ENCODE measurements at regions not wholly inside any gene's neighbourhood (a gene's known extent, or its start where the extent isn't known, plus 50 kb on each side); places are given as distances from the start of the nearest gene placed in this dataset.

GRCh38 chr5:149435660-149436059 lies 56.6 kb upstream of the IL17B start:
- no peak for DNase-seq (ENCODE audit: low read depth in 2 of 2)
- no peak for TF ChIP-seq CTCF (IDR thresholded peaks at IDR 0.05; ENCODE audit: low read depth, low read length)
- no peak overlapping the region for H3K4me3 ChIP-seq (replicated peaks in 1 of 2; ENCODE audit: low read depth in 2 of 2, low read length in 2 of 2)

GRCh38 chr5:149435015-149435376 lies 55.9 kb upstream of the IL17B start:
- no peak overlapping the region for H3K4me3 ChIP-seq (replicated peaks in 1 of 2; ENCODE audit: low read depth in 2 of 2, low read length in 2 of 2)
- no peak for DNase-seq (ENCODE audit: low read depth in 2 of 2)
- TF ChIP-seq CTCF (IDR thresholded peaks at IDR 0.05; ENCODE audit: low read depth, low read length) = no peak

GRCh38 chr5:149434162-149435014 lies 55.3 kb upstream of the IL17B start:
- peak; percentile 92 for TF ChIP-seq CTCF (IDR thresholded peaks at IDR 0.05; ENCODE audit: low read depth, low read length)
- DNase-seq (ENCODE audit: low read depth in 2 of 2) = peak; percentile 81 to 84
- H3K4me3 ChIP-seq (replicated peaks in 1 of 2; ENCODE audit: low read depth in 2 of 2, low read length in 2 of 2) = no peak overlapping the region

GRCh38 chr5:149433524-149434131 lies 54.5 kb upstream of the IL17B start:
- H3K4me3 ChIP-seq (replicated peaks in 1 of 2; ENCODE audit: low read depth in 2 of 2, low read length in 2 of 2) = no peak overlapping the region
- no peak for TF ChIP-seq CTCF (IDR thresholded peaks at IDR 0.05; ENCODE audit: low read depth, low read length)
- DNase-seq (ENCODE audit: low read depth in 2 of 2) = peak in 1 of 2 donors; percentile 68

GRCh38 chr5:149432911-149433401 lies 53.9 kb upstream of the IL17B start:
- TF ChIP-seq CTCF (IDR thresholded peaks at IDR 0.05; ENCODE audit: low read depth, low read length) = no peak
- peak in 1 of 2 donors; percentile 45 for DNase-seq (ENCODE audit: low read depth in 2 of 2)

GRCh38 chr5:149432376-149432775 lies 53.3 kb upstream of the IL17B start:
- no peak overlapping the region for H3K4me3 ChIP-seq (replicated peaks in 1 of 2; ENCODE audit: low read depth in 2 of 2, low read length in 2 of 2)
- TF ChIP-seq CTCF (IDR thresholded peaks at IDR 0.05; ENCODE audit: low read depth, low read length) = no peak
- no peak for DNase-seq (ENCODE audit: low read depth in 2 of 2)

More at GRCh38 chr5:149432911-149433401, 53.9 kb upstream of the IL17B start:
- H3K4me3 ChIP-seq (replicated peaks in 1 of 2; ENCODE audit: low read depth in 2 of 2, low read length in 2 of 2) = no peak overlapping the region

Measured in cardiac fibroblast (primary cell).